ENCODE measurements at regions not wholly inside any gene's neighbourhood (a gene's known extent, or its start where the extent isn't known, plus 50 kb on each side); places are given as distances from the start of the nearest gene placed in this dataset.

GRCh38 chrX:140337263-140337662 is 167.6 kb downstream of the SOX3 start:
- TF ChIP-seq ATF2 (CRISPR knock-in tag; IDR thresholded peaks at IDR 0.05; ENCODE audit: borderline replicate concordance, low read depth) (no peak), USF1 (CRISPR knock-in tag; IDR thresholded peaks at IDR 0.05) (no peak), ELF4 (CRISPR knock-in tag; IDR thresholded peaks at IDR 0.05; ENCODE audit: low read depth) (no peak)

Data from WTC11 (cell line).